Right forelimb (tissue), 1 donor: ENCODE measurements at regions not wholly inside any gene's neighbourhood (a gene's known extent, or its start where the extent isn't known, plus 50 kb on each side); places are given as distances from the start of the nearest gene placed in this dataset.

Experiments
- DNase-seq: peaks from one replicate; pipeline ENCODE4 v3.0.0-alpha.2; 2018

- no peak for DNase-seq
Observed at GRCh38 chr14:101048766-101049165, 145.2 kb upstream of the RTL1 start.

DNA sequence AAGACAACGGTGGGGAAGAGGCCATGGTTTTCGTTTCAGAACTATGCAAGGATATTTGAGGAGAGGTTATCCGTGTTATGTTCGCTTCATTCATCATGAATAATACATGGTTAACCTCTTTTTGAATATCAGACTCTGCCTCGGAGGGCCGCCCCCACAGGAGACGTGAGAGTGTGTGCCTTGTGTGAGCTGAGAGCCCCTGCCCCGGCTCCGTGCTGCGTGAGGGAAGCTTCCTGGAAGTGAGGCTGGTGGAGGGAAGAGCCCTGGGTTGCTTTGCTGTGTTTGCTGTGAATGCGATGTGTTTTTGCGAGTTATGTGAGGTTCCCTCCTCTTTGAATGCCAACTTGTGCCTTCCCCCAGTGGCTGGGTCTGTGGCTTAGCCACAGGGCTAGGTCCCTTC lies 146.0 kb upstream of the RTL1 start:
- no peak for DNase-seq

DNA sequence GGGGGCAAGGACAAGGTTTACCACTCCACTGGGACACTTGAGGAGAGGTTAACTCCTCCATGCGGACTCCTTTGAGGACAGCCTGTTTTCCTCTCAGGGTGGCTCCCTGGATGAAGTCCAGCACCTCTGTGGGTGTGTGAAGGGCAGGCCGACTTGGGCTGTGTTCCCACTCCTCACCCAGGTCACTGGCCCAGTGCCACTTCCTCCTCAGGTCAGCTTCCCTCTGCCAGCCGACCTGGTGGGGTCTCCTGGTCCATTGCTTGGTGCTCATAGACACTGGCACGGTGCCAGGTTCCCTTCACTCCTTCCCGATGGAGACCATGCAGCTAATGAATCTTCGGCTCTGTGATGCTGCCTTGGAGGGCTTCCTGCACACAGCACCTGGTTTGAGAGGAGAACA lies 146.4 kb upstream of the RTL1 start:
- no peak for DNase-seq

- DNase-seq: no peak
Observed at GRCh38 chr14:101050901-101051490, 147.5 kb upstream of the RTL1 start.

- DNase-seq: no peak
Observed at GRCh38 chr14:101054671-101055070, 151.1 kb upstream of the RTL1 start.

DNA sequence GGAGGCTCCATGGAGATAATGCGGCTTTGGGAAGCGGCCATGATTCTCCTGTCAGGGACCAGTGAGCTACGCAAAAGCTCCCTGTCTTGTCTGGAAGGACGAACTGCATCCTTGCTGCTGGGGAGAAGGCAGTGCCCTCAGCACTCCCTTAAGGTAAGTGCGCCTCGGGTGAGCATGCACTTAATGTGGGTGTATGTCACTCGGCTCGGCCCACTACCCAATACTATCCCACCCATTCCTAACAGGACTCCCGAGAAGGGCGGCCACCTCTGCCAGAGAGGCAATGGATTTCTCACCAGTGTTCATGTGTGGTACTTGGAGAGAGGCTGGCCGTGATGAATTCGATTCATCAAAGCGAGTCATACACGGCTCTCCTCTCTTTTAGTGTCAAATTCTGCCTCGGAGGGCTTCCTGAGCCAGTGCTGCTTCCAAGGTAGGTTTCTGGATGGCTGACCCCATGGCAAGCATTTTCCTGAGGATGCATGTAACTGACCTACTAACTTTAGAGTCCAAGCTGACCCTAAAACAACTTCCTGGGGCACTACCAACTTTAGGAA lies 151.7 kb upstream of the RTL1 start:
- no peak for DNase-seq

DNA sequence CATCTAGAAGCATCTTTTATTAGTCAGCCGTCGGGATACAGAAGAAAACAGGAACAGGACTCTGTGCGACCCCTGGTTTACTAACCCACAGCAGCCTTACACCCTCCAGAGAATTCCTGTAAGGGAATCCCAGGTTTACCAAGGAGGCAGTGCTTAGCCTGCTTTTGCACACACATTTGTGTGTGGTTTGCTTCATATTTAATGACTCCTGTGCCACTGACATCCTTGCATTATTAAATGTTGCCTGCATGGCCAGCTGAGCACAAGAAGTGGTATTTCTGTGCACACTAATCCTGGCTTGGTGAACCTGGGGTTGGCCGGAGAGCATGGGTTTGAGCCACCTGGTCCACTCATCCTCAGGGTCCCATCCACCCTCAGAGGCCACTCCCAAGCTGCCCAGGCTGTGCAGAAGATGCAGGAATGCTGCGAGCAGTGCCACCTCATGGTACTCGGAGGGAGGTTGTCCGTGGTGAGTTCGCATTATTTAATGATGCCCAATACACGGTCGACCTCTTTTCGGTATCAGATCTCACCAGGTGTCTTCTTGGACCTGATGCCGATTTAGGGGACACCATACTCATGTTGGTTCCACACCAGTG lies 152.4 kb upstream of the RTL1 start:
- DNase-seq: no peak

DNA sequence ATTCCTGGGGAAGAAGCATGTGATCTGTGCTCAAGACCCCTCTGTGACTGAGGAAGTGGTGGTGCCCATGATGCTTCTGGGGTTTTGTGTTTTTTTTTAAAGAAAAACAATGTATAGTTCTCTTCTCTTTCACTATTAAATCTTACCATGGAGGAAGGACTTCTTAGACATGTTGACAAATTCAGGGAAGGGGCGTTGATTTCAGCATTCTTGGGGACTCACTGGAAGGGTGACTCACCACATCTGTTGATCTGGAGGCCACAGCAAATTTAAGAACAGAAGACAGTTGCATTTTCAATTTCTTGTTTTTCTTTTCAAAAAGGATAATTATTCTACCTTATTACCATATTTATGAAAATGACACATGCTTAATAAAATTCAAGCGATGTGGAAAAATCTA lies 152.9 kb upstream of the RTL1 start:
- no peak for DNase-seq

- no peak for DNase-seq
Observed at GRCh38 chr14:101057394-101057793, 153.9 kb upstream of the RTL1 start.

GRCh38 chr14:101058571-101058970 lies 155.0 kb upstream of the RTL1 start:
- DNase-seq: no peak

- no peak for DNase-seq
Observed at GRCh38 chr14:101060171-101060601, 156.7 kb upstream of the RTL1 start.

DNA sequence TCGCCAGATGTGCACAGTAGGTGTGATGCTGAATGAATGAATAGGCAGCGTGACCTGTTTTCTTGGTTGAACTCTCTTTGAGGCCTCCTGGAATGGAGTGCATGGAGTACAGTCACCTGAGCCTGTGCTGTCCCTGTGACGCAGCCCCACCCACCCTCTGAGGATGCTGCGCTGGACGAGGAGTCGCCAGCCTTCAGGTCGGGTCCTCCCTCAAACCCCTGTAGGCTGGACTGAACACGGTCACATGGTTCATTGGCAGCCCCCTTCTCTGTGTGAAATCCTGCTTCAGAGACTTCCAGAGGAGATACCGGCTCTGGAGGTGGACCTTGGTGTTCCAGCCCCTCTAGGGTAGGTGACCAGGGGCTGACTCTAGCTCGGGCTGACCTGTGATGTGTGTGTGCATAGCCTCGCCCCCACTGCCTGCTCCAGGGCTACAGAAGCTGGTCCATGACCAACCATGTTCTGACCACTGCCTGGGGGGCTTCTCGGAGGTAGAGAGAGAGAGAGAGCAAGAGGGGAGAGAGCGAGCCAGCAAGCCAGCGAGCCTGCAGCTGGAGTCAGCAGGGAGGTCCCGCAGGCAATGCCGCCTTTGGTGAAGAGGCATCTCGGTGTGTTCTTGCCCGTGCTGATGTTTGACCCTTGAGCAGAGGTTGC lies 158.0 kb upstream of the RTL1 start:
- no peak for DNase-seq

DNA sequence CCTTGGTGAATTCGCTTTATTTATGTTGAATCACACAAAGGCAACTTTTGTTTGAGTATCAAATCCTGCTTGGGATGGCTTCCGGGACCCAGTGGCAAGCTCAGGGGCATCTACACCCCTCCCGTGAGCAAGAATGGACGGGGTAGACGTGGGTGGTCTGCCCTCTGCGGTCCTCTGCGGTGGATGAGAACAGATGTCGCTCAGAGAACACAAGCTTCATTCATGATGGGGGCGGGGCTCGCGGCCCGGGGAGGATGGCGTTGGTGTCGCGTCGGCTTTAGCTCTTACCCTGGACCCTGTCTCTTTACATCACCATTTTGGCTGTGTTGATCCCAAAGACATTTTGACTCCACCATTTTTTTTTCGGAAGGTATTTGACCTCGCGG lies 158.5 kb upstream of the RTL1 start:
- DNase-seq: no peak

DNA sequence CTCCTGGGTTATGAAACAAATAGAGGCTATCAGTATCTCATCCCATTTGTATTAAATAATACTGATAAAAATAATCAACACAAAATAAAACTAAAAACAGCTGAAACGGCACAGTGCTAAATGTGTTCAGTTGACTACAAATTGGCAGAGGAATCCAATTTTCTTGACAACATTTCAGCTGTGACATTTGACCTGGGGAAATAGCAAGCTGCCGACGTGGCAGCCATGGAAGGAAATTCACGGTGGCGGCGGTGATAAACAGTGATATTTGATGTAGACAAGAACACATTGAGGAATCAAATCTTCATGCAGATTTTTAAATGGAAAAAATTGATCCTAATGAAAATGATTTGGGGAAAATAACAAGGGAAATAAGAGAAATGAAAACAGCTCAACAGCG lies 159.1 kb upstream of the RTL1 start:
- no peak for DNase-seq

- no peak for DNase-seq
Observed at GRCh38 chr14:101063121-101063520, 159.6 kb upstream of the RTL1 start.

DNA sequence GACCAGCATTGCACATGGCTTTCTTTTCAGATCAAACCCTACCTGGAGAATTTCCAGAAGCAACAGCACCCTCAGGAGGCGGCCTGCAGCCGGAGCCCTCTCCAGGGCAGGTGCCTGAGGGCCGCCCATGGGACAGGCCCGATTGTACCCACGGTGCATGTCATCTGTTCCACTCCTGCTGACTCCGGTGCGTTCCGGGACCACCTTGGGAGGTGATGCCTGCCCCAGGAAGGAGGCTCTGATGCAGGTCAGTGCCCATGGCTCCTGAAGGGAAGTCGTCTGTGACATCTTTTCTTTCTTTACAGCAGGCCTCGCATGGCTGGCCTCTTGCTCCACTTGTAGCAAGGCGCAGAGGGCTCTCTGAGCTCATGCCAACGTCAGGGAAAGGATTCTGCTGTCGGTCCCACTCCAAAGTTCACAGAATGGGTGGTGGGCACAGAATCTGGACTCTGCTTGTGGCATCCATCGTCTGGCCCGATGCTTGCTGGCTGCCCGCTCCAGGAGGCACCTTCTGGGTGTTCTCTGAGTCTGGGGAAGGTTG lies 160.7 kb upstream of the RTL1 start:
- no peak for DNase-seq

DNA sequence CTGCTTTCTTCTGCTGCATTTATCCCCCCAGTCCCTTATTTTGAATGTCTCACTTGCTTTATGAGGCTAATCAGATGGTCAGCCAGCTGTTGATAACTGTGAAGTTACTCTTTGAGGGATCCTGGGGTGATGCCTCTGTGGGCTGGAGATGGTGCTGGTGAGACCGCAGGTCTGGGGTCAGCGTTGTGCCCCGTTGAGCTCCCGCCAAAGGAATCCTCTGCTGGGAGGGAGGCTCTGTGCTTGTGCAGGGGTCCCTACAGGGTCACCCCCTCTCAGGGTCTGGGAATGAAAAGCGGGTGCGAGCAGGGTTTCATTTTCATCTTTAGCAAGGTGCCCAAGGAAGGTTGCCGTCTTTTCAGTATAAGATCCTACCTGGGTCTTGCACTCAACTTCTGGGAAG lies 161.2 kb upstream of the RTL1 start:
- DNase-seq: no peak

- DNase-seq: peak; percentile 22
Observed at GRCh38 chr14:101065246-101065645, 161.7 kb upstream of the RTL1 start.

- DNase-seq: peak; percentile 32
Observed at GRCh38 chr14:101065696-101066694, 162.5 kb upstream of the RTL1 start.

DNA sequence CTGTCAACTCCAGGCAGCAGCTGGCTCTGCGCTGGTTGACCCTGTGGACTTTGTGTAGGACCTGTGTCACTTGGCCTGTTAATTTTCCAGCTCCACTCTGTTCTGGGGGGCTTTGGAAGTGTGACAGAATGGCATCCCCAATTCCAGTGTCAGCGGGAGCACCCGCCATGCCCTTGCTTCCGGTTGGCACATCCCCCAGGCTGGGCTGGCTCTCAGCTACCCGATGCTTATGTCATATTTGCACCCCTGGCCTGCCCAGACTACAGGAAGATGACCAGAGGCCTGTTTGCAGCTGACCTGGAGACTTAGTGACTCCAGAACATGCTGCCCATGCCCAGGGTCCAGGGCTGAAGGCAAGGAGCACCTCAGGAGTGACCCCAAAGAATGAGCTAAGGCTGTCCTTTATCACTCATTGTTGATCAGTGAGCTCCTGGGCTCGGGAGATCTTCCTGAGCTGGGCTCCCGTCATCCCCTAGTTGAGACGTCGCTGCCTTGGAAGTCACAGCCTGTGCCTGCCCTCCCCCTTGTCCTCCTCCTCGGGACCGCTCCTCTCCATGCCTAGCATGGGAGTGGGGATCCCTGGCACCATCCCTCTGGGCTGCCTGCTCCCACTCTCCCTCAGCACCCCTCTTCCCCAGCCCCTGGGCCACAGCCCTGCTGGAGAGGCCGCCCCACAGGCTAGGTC lies 163.4 kb upstream of the RTL1 start:
- peak; percentile 28 for DNase-seq

GRCh38 chr14:101068313-101069227 lies 165.0 kb upstream of the RTL1 start:
- peak; percentile 36 for DNase-seq
